H7 (cell line): ENCODE measurements at regions not wholly inside any gene's neighbourhood (a gene's known extent, or its start where the extent isn't known, plus 50 kb on each side); places are given as distances from the start of the nearest gene placed in this dataset.

Source experiments
- DNase-seq: peaks from one replicate; pipeline ENCODE4 v3.0.0; 2012
- H3K27me3 ChIP-seq: 2 replicates; pipeline ENCODE4 v1.6.0; 2011; ENCODE audit warnings: mild to moderate bottlenecking, low read length; ENCODE audit not compliant: control insufficient read depth, insufficient read depth
- H3K36me3 ChIP-seq: replicated peaks from 2 replicates; pipeline ENCODE4 v1.5.1; 2011; ENCODE audit warnings: low read length; ENCODE audit not compliant: control insufficient read depth, insufficient read depth
- H3K4me3 ChIP-seq: 2 replicates; pipeline ENCODE4 v1.5.1; 2011; ENCODE audit warnings: low read depth, mild to moderate bottlenecking, control low read depth, low read length, moderate library complexity; ENCODE audit not compliant: insufficient read depth

DNA sequence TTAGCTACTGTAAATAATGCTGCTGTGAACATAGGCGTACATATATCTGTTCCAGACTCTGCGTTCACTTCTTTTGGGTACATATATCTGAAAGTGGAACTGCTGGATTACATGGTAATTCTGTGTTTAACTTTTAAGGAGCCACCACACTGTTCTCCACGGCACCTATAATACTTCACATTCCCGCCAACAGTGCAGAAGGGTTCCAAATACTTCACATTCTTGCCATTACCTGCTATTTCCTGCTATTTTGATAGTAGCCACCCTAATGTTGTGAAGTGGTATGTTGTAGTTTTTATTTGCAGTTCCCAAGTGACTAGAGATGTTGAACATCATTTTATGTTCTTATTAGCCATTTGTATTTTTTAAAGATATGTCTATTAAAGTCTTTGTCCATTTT, 377.4 kb upstream of the SLC10A2 start:
- Histone ChIP-seq H3K36me3 (no peaks in the 10 kb centered on the region), H3K27me3 (no peaks in the 10 kb centered on the region), H3K4me3 (no peak overlapping the region)
- no peak for DNase-seq

DNA sequence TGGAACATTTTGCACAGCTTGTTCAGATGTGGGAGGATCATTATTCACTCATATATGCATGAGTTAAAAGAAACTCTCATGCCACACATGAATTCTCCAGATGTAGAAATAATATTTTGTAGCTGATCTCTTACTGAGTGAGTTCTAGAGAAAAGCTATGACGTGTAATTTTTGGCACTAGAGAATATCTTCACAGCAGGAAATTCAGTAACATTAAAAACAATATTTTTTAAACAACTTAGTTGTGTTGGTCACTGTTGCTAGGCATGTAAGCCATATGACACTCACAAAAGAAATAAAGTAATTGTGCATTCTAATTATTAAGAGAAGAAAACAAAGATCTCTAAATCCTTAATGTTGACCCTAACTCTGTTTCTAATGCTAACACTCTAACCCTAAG, 371.4 kb upstream of the SLC10A2 start:
- no peaks in the 10 kb centered on the region for H3K27me3 ChIP-seq
- no peaks in the 10 kb centered on the region for H3K36me3 ChIP-seq
- DNase-seq = no peak
- no peak overlapping the region for H3K4me3 ChIP-seq

- no peak overlapping the region for H3K4me3 ChIP-seq
Observed at GRCh38 chr13:103436057-103436654, 369.9 kb upstream of the SLC10A2 start.

GRCh38 chr13:103431856-103432255, 365.6 kb upstream of the SLC10A2 start:
- H3K27me3 ChIP-seq = no peaks in the 10 kb centered on the region
- H3K4me3 ChIP-seq = no peak overlapping the region
- DNase-seq = no peak
- no peaks in the 10 kb centered on the region for H3K36me3 ChIP-seq

More at GRCh38 chr13:103436057-103436654, 369.9 kb upstream of the SLC10A2 start:
- H3K36me3 ChIP-seq = no peaks in the 10 kb centered on the region
- peak; percentile 10 for DNase-seq
- H3K27me3 ChIP-seq = no peaks in the 10 kb centered on the region

GRCh38 chr13:103430368-103430767, 364.2 kb upstream of the SLC10A2 start:
- DNase-seq = no peak
- no peaks in the 10 kb centered on the region for H3K27me3 ChIP-seq
- no peak overlapping the region for H3K4me3 ChIP-seq
- H3K36me3 ChIP-seq = no peaks in the 10 kb centered on the region

GRCh38 chr13:103410002-103410401, 343.8 kb upstream of the SLC10A2 start:
- Histone ChIP-seq H3K27me3 (no peaks in the 10 kb centered on the region), H3K4me3 (no peak overlapping the region), H3K36me3 (no peaks in the 10 kb centered on the region)
- DNase-seq = no peak

DNA sequence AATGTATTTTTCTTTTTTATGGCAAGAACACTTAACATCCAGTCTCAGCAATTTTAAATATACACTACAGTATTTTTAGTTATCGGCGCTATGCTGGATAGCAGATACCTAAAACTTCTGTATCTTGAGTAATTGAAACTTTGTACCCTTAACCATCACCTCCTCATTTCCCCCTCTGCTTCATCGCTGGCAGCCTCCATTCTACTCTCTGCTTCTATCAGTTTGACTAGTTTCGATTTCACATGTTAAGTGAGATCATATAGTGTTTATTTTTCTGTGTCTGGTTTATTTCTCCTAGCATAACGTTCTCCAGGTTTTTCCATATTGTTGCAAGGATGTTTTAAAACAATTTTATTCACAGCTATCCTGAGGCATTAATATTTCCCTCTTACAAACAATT, 340.8 kb upstream of the SLC10A2 start:
- Histone ChIP-seq H3K27me3 (no peaks in the 10 kb centered on the region), H3K36me3 (no peaks in the 10 kb centered on the region), H3K4me3 (no peak overlapping the region)
- no peak for DNase-seq

DNA sequence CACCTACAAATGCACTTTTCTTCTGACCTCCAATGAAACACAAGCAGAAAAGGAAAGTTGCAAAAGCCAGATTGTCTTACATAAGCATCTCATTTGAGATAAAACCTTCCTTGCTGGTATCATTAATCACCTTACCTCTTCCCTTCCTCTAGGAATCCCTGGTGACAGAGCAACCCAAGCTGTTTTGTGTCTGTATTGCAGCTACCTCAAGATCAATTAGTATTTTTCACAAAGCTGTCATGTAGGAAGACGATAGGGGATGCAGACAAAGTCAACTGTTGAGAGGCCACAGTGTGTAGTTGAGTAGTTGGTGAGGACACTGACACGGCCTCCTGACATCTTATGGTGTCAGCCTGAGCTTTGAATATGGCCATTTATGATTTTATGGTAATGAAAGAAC, 339.1 kb upstream of the SLC10A2 start:
- Histone ChIP-seq H3K36me3 (no peaks in the 10 kb centered on the region), H3K27me3 (no peaks in the 10 kb centered on the region), H3K4me3 (no peak overlapping the region)
- DNase-seq = no peak

DNA sequence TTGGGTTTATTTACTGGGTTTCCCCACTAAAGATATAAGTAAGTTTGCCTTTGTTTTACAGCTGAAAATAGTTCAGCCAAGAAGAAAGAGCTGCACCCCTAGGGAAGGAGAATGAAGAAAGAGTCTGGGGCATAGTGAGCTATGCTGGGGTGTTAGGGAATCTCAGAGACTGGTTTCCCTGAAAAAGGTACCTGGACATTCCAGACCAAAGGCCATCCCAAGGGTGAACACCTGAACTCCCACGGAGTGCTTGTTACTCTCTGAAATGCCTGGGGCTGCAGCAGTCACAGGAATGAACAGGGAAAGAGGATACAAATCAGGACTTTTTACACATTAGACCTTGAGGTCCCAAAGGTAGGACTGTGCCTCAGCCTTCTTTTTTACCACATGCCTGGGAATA, 337.6 kb upstream of the SLC10A2 start:
- Histone ChIP-seq H3K27me3 (no peaks in the 10 kb centered on the region), H3K4me3 (no peak overlapping the region), H3K36me3 (no peaks in the 10 kb centered on the region)
- no peak for DNase-seq

DNA sequence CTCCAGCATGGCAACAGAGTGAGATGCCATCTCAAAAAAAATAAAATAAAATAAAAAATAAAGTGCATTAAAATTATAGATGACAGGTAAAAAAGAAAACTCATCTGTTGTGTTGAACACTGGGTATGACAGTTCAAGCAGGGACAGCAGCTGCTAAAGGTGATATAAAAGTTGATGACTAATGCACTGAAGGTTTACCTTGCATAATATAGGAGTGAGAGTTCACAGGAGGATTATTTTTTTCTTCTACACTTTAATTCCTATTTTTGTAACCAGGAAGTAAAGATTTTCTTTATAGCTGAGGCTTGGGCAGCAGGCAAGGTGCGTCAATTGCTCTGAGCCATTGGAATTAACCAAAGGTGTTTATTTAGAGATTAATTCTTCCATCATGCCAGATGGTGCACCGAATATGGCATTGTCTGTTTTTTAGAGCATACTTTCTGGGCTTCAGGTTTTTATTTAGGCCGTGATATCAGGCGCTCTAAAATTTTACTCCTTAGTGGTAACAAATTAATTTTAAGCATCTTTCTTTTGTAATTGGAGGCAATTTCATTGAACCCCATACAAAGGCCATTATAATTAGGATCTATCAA, 337.0 kb upstream of the SLC10A2 start:
- H3K27me3 ChIP-seq = no peaks in the 10 kb centered on the region

DNA sequence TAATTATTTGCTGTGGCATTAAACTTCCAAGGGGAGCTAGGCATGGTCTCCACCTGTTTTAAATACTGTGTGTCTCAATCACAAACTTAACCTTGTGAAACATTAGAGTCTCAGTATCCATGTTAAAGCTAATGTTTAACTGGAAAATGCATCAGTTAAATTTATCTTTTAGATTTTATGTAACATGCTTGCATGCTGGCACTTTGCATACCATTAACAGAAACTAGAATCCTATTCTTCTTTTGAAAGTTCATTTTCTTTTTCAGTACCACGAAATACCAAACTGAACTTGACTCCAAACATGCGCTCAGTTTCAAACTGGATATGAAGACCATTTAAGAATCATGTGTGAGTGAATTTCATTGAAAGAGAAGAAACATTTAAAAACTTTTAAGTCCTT, 328.9 kb upstream of the SLC10A2 start:
- DNase-seq = no peak
- Histone ChIP-seq H3K27me3 (no peaks in the 10 kb centered on the region), H3K4me3 (no peak overlapping the region), H3K36me3 (no peaks in the 10 kb centered on the region)

More for the DNA sequence above, 337.0 kb upstream of the SLC10A2 start:
- DNase-seq = no peak
- Histone ChIP-seq H3K4me3 (no peak overlapping the region), H3K36me3 (no peaks in the 10 kb centered on the region)

DNA sequence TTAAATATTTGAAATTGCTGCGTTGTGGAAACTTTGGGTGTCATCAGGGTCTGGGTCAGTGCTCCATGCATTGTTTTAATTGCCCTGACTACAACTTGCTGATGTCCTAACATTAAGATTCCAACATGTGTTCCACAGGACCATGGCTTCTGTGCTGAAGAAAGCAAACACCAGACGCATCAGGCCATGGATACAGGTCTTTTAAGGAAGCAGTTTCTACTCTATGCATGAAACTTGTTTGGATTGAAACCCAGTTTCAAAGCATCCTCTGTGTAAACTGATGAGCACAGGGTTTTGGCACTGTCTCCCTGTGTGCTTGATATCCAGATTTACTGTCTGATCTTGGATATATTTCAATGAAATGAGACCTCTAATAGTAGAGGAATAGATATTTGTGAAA, 328.4 kb upstream of the SLC10A2 start:
- no peak overlapping the region for H3K4me3 ChIP-seq
- DNase-seq = no peak
- H3K27me3 ChIP-seq = no peaks in the 10 kb centered on the region
- H3K36me3 ChIP-seq = no peaks in the 10 kb centered on the region

DNA sequence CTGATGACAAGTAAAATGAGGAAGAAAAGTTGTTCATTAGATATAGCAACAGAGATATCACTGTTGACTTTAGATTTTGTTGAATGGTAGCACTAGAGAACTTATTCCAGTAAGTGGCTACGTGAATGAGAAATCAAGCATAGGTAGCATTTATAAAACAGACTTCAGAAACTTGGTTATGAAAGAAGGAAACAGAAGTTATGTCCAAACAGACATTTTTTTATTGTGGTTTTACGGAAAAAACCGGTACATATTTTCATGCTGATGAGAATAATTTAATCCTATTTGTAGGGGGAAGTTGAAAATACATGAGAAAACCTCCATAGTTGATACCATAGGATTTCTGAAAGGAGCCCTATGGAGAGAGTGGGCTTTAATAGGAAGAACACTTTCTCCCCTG, 325.7 kb upstream of the SLC10A2 start:
- no peak for DNase-seq
- Histone ChIP-seq H3K36me3 (no peaks in the 10 kb centered on the region), H3K4me3 (no peak overlapping the region), H3K27me3 (no peaks in the 10 kb centered on the region)

- Histone ChIP-seq H3K27me3 (no peaks in the 10 kb centered on the region), H3K36me3 (no peaks in the 10 kb centered on the region), H3K4me3 (no peak overlapping the region)
- DNase-seq = no peak
Observed at GRCh38 chr13:103388839-103389238, 322.6 kb upstream of the SLC10A2 start.

DNA sequence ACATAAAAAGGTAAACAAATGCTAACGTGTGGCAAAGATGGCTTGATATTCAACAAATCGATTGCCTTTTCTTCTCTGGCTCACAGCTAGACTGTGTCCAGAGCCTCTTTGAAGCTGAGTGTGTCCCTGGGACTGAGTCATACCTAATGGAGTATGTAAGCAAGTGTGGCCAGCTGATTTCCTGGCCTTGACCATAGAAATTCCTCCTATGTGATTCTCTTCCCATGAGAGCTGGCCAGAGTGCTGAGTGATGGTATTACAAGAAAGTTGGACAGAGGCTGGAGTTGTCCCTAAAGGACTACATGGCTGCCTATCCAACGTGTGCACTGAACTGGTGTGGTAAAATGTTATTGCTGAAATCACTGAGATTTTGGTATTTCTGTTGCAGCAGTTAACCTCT, 320.1 kb upstream of the SLC10A2 start:
- Histone ChIP-seq H3K27me3 (no peaks in the 10 kb centered on the region), H3K4me3 (no peak overlapping the region), H3K36me3 (no peaks in the 10 kb centered on the region)
- no peak for DNase-seq

GRCh38 chr13:103373916-103374315, 307.7 kb upstream of the SLC10A2 start:
- DNase-seq = no peak
- no peaks in the 10 kb centered on the region for H3K36me3 ChIP-seq
- no peaks in the 10 kb centered on the region for H3K27me3 ChIP-seq
- H3K4me3 ChIP-seq = no peak overlapping the region
